HepG2 (cell line): ENCODE measurements at regions not wholly inside any gene's neighbourhood (a gene's known extent, or its start where the extent isn't known, plus 50 kb on each side); places are given as distances from the start of the nearest gene placed in this dataset.
A peak's percentile ranks its signal among the peaks of the same experiment; 100 is the strongest.

Experiments
- FLYWCH1 ChIP-seq: sonication (generic); formaldehyde crosslinking; IDR thresholded peaks from 2 replicates; pipeline ENCODE4 v1.8.1; 2023; ENCODE audit warnings: mild to moderate bottlenecking, missing genetic modification reagents
- MED8 ChIP-seq: sonication (generic); formaldehyde crosslinking; IDR thresholded peaks from 2 replicates; pipeline ENCODE4 v1.8.1; 2023; ENCODE audit warnings: mild to moderate bottlenecking, missing genetic modification reagents; ENCODE audit not compliant: insufficient replicate concordance
- PAF1 ChIP-seq: IDR thresholded peaks from 2 replicates; pipeline ENCODE4 v1.6.1; 2016; ENCODE audit warnings: missing genetic modification reagents, missing compliant biosample characterization
- PCBP1 ChIP-seq: fragments of 200-400 bp; formaldehyde crosslinking; IDR thresholded peaks from 2 replicates; pipeline ENCODE4 v1.6.1; 2017; ENCODE audit warnings: mild to moderate bottlenecking, low read depth, low read length, borderline replicate concordance
- RBFOX2 ChIP-seq: fragments of 200-400 bp; formaldehyde crosslinking; IDR thresholded peaks from 2 replicates; pipeline ENCODE4 v1.6.1; 2017; ENCODE audit warnings: low read depth, mild to moderate bottlenecking, low read length
- ZNF501 ChIP-seq: sonication (generic); formaldehyde crosslinking; IDR thresholded peaks from 2 replicates; pipeline ENCODE4 v1.5.1; 2020; ENCODE audit warnings: mild to moderate bottlenecking, moderate library complexity, missing genetic modification reagents
- ZNF547 ChIP-seq: sonication (generic); formaldehyde crosslinking; IDR thresholded peaks from 2 replicates; pipeline ENCODE4 v1.5.1; 2020; ENCODE audit warnings: mild to moderate bottlenecking, missing genetic modification reagents
- ZSCAN22 ChIP-seq: sonication (generic); formaldehyde crosslinking; IDR thresholded peaks from 2 replicates; pipeline ENCODE4 v1.4.0; 2020; ENCODE audit warnings: mild to moderate bottlenecking, missing genetic modification reagents
- TF ChIP-seq, protein P1 (sequence below): sonication (generic); formaldehyde crosslinking; IDR thresholded peaks from 2 replicates; pipeline ENCODE4 v1.4.0; 2020; ENCODE audit warnings: missing genetic modification reagents, mild to moderate bottlenecking, borderline replicate concordance
- TF ChIP-seq, protein P2 (sequence below): sonication (generic); formaldehyde crosslinking; IDR thresholded peaks from 2 replicates; pipeline ENCODE4 v1.9.0; 2021; ENCODE audit warnings: missing genetic modification reagents, mild to moderate bottlenecking, borderline replicate concordance
- TF ChIP-seq, protein P3 (sequence below): sonication (generic); formaldehyde crosslinking; conservative IDR thresholded peaks from 2 replicates; pipeline ENCODE4 v1.4.0; 2020; ENCODE audit warnings: mild to moderate bottlenecking, missing genetic modification reagents, moderate library complexity
- TF ChIP-seq, protein P4 (sequence below): sonication (generic); formaldehyde crosslinking; IDR thresholded peaks from 2 replicates; pipeline ENCODE4 v1.4.0; 2020; ENCODE audit warnings: missing genetic modification reagents
- TF ChIP-seq, protein P5 (sequence below): sonication (generic); formaldehyde crosslinking; IDR thresholded peaks from 2 replicates; pipeline ENCODE4 v1.4.0; 2020; ENCODE audit warnings: missing genetic modification reagents

DNA sequence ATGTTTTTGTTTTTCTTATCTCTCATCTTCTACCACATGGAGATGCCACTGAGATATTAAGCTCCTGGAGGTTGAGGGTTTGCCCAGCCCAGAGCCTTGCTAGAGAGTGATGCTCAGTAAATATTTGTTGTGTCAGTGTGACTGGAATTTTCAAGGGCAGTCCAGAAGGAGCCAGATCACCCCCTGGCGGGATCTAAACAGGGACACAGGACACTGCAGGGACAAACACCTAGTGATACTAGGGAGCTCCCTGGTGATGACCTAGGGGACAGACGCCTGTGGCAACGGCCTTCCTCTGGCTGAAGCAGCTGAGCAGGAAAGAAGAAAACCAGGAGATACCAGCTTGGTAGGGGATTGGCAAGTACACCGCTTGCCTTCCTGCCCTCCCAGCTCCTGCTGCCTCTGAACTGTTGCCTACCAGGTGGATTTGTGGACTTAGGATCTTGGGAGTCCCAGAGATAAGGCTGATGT is 714.4 kb upstream of the TBX3 start (continued):
- TF ChIP-seq, protein P1, sequence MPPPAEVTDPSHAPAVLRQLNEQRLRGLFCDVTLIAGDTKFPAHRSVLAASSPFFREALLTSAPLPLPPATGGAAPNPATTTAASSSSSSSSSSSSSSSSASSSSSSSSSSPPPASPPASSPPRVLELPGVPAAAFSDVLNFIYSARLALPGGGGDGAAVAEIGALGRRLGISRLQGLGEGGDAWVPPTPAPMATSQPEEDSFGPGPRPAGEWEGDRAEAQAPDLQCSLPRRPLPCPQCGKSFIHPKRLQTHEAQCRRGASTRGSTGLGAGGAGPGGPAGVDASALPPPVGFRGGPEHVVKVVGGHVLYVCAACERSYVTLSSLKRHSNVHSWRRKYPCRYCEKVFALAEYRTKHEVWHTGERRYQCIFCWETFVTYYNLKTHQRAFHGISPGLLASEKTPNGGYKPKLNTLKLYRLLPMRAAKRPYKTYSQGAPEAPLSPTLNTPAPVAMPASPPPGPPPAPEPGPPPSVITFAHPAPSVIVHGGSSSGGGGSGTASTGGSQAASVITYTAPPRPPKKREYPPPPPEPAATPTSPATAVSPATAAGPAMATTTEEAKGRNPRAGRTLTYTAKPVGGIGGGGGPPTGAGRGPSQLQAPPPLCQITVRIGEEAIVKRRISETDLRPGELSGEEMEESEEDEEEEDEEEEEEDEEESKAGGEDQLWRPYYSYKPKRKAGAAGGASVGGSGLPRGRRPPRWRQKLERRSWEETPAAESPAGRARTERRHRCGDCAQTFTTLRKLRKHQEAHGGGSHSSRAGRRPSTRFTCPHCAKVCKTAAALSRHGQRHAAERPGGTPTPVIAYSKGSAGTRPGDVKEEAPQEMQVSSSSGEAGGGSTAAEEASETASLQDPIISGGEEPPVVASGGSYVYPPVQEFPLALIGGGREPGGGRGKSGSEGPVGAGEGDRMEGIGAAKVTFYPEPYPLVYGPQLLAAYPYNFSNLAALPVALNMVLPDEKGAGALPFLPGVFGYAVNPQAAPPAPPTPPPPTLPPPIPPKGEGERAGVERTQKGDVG (CRISPR knock-in tag) = no peak
- TF ChIP-seq, protein P2, sequence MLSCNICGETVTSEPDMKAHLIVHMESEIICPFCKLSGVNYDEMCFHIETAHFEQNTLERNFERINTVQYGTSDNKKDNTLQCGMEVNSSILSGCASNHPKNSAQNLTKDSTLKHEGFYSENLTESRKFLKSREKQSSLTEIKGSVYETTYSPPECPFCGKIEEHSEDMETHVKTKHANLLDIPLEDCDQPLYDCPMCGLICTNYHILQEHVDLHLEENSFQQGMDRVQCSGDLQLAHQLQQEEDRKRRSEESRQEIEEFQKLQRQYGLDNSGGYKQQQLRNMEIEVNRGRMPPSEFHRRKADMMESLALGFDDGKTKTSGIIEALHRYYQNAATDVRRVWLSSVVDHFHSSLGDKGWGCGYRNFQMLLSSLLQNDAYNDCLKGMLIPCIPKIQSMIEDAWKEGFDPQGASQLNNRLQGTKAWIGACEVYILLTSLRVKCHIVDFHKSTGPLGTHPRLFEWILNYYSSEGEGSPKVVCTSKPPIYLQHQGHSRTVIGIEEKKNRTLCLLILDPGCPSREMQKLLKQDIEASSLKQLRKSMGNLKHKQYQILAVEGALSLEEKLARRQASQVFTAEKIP (CRISPR knock-in tag) = no peak
- TF ChIP-seq, protein P3, sequence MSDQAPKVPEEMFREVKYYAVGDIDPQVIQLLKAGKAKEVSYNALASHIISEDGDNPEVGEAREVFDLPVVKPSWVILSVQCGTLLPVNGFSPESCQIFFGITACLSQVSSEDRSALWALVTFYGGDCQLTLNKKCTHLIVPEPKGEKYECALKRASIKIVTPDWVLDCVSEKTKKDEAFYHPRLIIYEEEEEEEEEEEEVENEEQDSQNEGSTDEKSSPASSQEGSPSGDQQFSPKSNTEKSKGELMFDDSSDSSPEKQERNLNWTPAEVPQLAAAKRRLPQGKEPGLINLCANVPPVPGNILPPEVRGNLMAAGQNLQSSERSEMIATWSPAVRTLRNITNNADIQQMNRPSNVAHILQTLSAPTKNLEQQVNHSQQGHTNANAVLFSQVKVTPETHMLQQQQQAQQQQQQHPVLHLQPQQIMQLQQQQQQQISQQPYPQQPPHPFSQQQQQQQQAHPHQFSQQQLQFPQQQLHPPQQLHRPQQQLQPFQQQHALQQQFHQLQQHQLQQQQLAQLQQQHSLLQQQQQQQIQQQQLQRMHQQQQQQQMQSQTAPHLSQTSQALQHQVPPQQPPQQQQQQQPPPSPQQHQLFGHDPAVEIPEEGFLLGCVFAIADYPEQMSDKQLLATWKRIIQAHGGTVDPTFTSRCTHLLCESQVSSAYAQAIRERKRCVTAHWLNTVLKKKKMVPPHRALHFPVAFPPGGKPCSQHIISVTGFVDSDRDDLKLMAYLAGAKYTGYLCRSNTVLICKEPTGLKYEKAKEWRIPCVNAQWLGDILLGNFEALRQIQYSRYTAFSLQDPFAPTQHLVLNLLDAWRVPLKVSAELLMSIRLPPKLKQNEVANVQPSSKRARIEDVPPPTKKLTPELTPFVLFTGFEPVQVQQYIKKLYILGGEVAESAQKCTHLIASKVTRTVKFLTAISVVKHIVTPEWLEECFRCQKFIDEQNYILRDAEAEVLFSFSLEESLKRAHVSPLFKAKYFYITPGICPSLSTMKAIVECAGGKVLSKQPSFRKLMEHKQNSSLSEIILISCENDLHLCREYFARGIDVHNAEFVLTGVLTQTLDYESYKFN (CRISPR knock-in tag) = peak; percentile 58
- no peak for TF ChIP-seq PAF1 (CRISPR knock-in tag)
- TF ChIP-seq FLYWCH1 = no peak
- TF ChIP-seq, protein P4, sequence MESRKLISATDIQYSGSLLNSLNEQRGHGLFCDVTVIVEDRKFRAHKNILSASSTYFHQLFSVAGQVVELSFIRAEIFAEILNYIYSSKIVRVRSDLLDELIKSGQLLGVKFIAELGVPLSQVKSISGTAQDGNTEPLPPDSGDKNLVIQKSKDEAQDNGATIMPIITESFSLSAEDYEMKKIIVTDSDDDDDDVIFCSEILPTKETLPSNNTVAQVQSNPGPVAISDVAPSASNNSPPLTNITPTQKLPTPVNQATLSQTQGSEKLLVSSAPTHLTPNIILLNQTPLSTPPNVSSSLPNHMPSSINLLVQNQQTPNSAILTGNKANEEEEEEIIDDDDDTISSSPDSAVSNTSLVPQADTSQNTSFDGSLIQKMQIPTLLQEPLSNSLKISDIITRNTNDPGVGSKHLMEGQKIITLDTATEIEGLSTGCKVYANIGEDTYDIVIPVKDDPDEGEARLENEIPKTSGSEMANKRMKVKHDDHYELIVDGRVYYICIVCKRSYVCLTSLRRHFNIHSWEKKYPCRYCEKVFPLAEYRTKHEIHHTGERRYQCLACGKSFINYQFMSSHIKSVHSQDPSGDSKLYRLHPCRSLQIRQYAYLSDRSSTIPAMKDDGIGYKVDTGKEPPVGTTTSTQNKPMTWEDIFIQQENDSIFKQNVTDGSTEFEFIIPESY (CRISPR knock-in tag) = peak; percentile 75
- no peak for TF ChIP-seq PCBP1
- TF ChIP-seq, protein P5, sequence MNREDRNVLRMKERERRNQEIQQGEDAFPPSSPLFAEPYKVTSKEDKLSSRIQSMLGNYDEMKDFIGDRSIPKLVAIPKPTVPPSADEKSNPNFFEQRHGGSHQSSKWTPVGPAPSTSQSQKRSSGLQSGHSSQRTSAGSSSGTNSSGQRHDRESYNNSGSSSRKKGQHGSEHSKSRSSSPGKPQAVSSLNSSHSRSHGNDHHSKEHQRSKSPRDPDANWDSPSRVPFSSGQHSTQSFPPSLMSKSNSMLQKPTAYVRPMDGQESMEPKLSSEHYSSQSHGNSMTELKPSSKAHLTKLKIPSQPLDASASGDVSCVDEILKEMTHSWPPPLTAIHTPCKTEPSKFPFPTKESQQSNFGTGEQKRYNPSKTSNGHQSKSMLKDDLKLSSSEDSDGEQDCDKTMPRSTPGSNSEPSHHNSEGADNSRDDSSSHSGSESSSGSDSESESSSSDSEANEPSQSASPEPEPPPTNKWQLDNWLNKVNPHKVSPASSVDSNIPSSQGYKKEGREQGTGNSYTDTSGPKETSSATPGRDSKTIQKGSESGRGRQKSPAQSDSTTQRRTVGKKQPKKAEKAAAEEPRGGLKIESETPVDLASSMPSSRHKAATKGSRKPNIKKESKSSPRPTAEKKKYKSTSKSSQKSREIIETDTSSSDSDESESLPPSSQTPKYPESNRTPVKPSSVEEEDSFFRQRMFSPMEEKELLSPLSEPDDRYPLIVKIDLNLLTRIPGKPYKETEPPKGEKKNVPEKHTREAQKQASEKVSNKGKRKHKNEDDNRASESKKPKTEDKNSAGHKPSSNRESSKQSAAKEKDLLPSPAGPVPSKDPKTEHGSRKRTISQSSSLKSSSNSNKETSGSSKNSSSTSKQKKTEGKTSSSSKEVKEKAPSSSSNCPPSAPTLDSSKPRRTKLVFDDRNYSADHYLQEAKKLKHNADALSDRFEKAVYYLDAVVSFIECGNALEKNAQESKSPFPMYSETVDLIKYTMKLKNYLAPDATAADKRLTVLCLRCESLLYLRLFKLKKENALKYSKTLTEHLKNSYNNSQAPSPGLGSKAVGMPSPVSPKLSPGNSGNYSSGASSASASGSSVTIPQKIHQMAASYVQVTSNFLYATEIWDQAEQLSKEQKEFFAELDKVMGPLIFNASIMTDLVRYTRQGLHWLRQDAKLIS (CRISPR knock-in tag) = no peak
- TF ChIP-seq ZNF501 = peak; percentile 89
- TF ChIP-seq MED8 (CRISPR knock-in tag) = no peak
- no peak for TF ChIP-seq ZSCAN22 (CRISPR knock-in tag)
- TF ChIP-seq RBFOX2 = no peak
- no peak for TF ChIP-seq ZNF547 (CRISPR knock-in tag)
